SK-N-SH treated with all-trans-retinoic acid at 6 μM for 48 hours (cell line): ENCODE measurements at regions not wholly inside any gene's neighbourhood (a gene's known extent, or its start where the extent isn't known, plus 50 kb on each side); places are given as distances from the start of the nearest gene placed in this dataset.
A peak's percentile ranks its signal among the peaks of the same experiment; 100 is the strongest.

ENCODE experiments used
- ATAC-seq: fragments of 200-7000 bp; cut with Tn5 transposase; 3 replicates; pipeline ENCODE4 v1.9.1; 2020; ENCODE audit warnings: mild to moderate bottlenecking, moderate library complexity
- ARNTL ChIP-seq: fragments of 450-650 bp; formaldehyde crosslinking; IDR thresholded peaks from 2 replicates; pipeline ENCODE4 v1.5.0; 2020; ENCODE audit warnings: low read depth, mild to moderate bottlenecking, moderate library complexity, borderline replicate concordance
- BACH2 ChIP-seq: fragments of 250-450 bp; sonication (Bioruptor Pico); IDR thresholded peaks from 2 replicates; pipeline ENCODE4 v1.9.0; 2021; ENCODE audit warnings: mild to moderate bottlenecking, borderline replicate concordance
- CSDC2 ChIP-seq: fragments of 250-450 bp; sonication (Bioruptor Pico); IDR thresholded peaks from 2 replicates; pipeline ENCODE4 v1.5.0; 2020; ENCODE audit warnings: mild to moderate bottlenecking, moderate library complexity
- ESRRG ChIP-seq: fragments of 250-450 bp; sonication (Bioruptor Pico); IDR thresholded peaks from 2 replicates; pipeline ENCODE4 v1.6.1; 2021; ENCODE audit warnings: mild to moderate bottlenecking
- GLIS3 ChIP-seq: fragments of 250-450 bp; sonication (Bioruptor Pico); IDR thresholded peaks from 2 replicates; pipeline ENCODE4 v1.5.0; 2020; ENCODE audit warnings: mild to moderate bottlenecking, moderate library complexity
- ISL1 ChIP-seq: fragments of 250-450 bp; sonication (Bioruptor Pico); IDR thresholded peaks from 2 replicates; pipeline ENCODE4 v2.1.2; 2022; ENCODE audit warnings: mild to moderate bottlenecking, moderate library complexity
- OSR1 ChIP-seq: fragments of 250-450 bp; sonication (Bioruptor Pico); IDR thresholded peaks from 2 replicates; pipeline ENCODE4 v1.8.0; 2022; ENCODE audit warnings: moderate library complexity, mild to moderate bottlenecking, inconsistent platforms
- PPARA ChIP-seq: fragments of 250-450 bp; sonication (Bioruptor Pico); IDR thresholded peaks from 2 replicates; pipeline ENCODE4 v1.5.0; 2020; ENCODE audit warnings: mild to moderate bottlenecking, borderline replicate concordance
- RARB ChIP-seq: fragments of 250-450 bp; sonication (Bioruptor Pico); IDR thresholded peaks from 2 replicates; pipeline ENCODE4 v1.8.0; 2021; ENCODE audit warnings: mild to moderate bottlenecking, moderate library complexity
- SNAI2 ChIP-seq: fragments of 250-450 bp; sonication (Bioruptor Pico); IDR thresholded peaks from 2 replicates; pipeline ENCODE4 v1.5.0; 2020; ENCODE audit warnings: mild to moderate bottlenecking, moderate library complexity
- TCF4 ChIP-seq: fragments of 250-450 bp; sonication (Bioruptor Pico); IDR thresholded peaks from 2 replicates; pipeline ENCODE4 v1.8.0; 2021; ENCODE audit warnings: mild to moderate bottlenecking, moderate library complexity, borderline replicate concordance
- ZC3H10 ChIP-seq: fragments of 250-450 bp; sonication (Bioruptor Pico); IDR thresholded peaks from 2 replicates; pipeline ENCODE4 v1.5.1; 2021; ENCODE audit warnings: mild to moderate bottlenecking, moderate library complexity
- ZFP3 ChIP-seq: fragments of 250-450 bp; sonication (Bioruptor Pico); IDR thresholded peaks from 2 replicates; pipeline ENCODE4 v1.5.0; 2020; ENCODE audit warnings: mild to moderate bottlenecking, moderate library complexity
- ZFP30 ChIP-seq: fragments of 450-650 bp; formaldehyde crosslinking; IDR thresholded peaks from 2 replicates; pipeline ENCODE4 v1.5.0; 2022; ENCODE audit warnings: mild to moderate bottlenecking, moderate library complexity
- ZNF565 ChIP-seq: fragments of 450-650 bp; formaldehyde crosslinking; conservative IDR thresholded peaks from 2 replicates; pipeline ENCODE4 v1.5.0; 2020; ENCODE audit warnings: low read depth, mild to moderate bottlenecking, moderate library complexity
- ZNF70 ChIP-seq: fragments of 450-650 bp; formaldehyde crosslinking; IDR thresholded peaks from 2 replicates; pipeline ENCODE4 v1.5.0; 2020; ENCODE audit warnings: mild to moderate bottlenecking, moderate library complexity
- ZNF8 ChIP-seq: fragments of 450-650 bp; formaldehyde crosslinking; IDR thresholded peaks from 2 replicates; pipeline ENCODE4 v1.5.0; 2020; ENCODE audit warnings: mild to moderate bottlenecking, moderate library complexity
- TF ChIP-seq, protein P1 (sequence below): fragments of 250-450 bp; sonication (Bioruptor Pico); IDR thresholded peaks from 2 replicates; pipeline ENCODE4 v1.5.0; 2020; ENCODE audit warnings: mild to moderate bottlenecking, moderate library complexity
- TF ChIP-seq, protein P2 (sequence below): fragments of 250-450 bp; sonication (Bioruptor Pico); IDR thresholded peaks from 2 replicates; pipeline ENCODE4 v1.8.0; 2021; ENCODE audit warnings: low read depth, mild to moderate bottlenecking, moderate library complexity, borderline replicate concordance
- TF ChIP-seq, protein P3 (sequence below): fragments of 250-450 bp; sonication (Bioruptor Pico); IDR thresholded peaks from 2 replicates; pipeline ENCODE4 v1.8.0; 2020; ENCODE audit warnings: mild to moderate bottlenecking, moderate library complexity, borderline replicate concordance
- TF ChIP-seq, protein P4 (sequence below): fragments of 250-450 bp; sonication (Bioruptor Pico); IDR thresholded peaks from 2 replicates; pipeline ENCODE4 v1.5.1; 2021; ENCODE audit warnings: mild to moderate bottlenecking, moderate library complexity

DNA sequence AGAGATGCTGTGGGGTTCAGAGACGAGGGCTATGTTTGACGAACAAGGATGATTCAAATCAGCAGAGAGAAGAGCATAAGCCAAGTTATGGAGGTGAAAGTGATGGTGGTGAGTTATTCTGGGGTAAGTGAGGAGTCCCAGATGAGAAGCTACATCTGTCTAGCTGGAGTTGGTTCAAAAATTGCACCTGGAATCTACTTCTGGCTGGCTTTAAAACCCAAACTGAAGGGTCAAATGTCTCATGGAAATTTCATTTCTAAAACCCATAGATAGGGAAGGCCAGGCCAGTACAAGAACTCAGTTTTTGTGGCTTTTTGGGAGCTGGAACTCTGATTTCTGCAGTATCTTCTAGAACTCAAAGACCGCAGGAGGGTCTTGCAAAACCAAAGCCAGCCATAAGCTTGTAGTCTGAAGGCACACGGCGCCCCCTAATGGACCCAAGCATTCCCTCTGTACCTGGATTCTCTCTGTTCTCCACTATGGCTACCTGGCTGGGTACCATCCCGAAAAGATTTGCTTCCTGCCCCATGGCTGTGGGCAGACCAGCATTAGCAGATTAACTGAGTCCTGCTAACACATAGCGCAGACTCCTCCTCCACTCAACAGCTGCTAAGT, 229.1 kb upstream of the SLC14A2 start:
- ATAC-seq = peak; percentile 85
- no peak for TF ChIP-seq ISL1 (CRISPR knock-in tag)
- TF ChIP-seq ZNF565 (CRISPR knock-in tag) = no peak
- no peak for TF ChIP-seq ZFP30 (CRISPR knock-in tag)
- no peak for TF ChIP-seq OSR1 (CRISPR knock-in tag)
- no peak for TF ChIP-seq ZNF70 (CRISPR knock-in tag)

DNA sequence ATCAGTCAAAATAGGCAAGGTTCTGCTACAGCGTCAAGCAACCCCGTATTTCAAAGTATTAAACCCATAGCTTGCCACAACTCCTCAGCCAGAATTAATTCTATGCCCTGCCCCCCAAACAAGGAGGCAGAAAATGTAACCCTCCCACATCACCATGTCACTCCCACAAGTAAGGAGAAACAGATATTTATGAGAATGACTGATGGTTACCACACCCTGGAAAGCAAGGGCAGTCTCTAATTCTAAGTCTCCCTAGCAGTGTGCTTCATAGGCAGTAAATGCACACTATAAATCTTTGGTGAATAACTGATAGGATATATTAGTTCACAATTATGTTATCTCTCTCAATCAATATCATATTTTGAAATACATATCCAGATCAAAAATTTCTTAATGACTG, 228.0 kb upstream of the SLC14A2 start:
- no peak for TF ChIP-seq SNAI2 (CRISPR knock-in tag)
- ATAC-seq = no peak

DNA sequence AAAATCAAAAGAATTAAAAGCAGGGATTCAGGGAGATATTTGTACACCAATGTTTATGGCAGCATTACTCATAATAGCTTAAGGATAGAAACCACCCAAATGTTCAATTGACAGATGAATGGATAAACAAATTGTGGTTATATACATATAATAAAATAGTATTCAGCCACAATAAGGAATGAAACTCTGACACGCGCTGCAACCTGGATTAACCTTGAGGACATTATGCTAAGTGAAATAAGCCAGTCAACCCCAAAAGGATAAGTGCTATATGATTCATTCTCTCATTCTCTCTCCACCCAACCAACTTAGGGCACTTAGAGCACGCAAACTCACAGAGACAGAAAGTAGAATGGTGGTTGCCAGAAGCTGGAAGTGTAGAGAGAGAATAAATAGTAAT, 216.8 kb upstream of the SLC14A2 start:
- no peak for TF ChIP-seq CSDC2 (CRISPR knock-in tag)
- TF ChIP-seq ARNTL (CRISPR knock-in tag) = no peak
- TF ChIP-seq ESRRG (CRISPR knock-in tag) = no peak
- TF ChIP-seq SNAI2 (CRISPR knock-in tag) = no peak
- TF ChIP-seq ZNF565 (CRISPR knock-in tag) = no peak
- no peak for TF ChIP-seq RARB (CRISPR knock-in tag)
- TF ChIP-seq GLIS3 = no peak
- no peak for TF ChIP-seq ISL1 (CRISPR knock-in tag)
- TF ChIP-seq, protein P1, sequence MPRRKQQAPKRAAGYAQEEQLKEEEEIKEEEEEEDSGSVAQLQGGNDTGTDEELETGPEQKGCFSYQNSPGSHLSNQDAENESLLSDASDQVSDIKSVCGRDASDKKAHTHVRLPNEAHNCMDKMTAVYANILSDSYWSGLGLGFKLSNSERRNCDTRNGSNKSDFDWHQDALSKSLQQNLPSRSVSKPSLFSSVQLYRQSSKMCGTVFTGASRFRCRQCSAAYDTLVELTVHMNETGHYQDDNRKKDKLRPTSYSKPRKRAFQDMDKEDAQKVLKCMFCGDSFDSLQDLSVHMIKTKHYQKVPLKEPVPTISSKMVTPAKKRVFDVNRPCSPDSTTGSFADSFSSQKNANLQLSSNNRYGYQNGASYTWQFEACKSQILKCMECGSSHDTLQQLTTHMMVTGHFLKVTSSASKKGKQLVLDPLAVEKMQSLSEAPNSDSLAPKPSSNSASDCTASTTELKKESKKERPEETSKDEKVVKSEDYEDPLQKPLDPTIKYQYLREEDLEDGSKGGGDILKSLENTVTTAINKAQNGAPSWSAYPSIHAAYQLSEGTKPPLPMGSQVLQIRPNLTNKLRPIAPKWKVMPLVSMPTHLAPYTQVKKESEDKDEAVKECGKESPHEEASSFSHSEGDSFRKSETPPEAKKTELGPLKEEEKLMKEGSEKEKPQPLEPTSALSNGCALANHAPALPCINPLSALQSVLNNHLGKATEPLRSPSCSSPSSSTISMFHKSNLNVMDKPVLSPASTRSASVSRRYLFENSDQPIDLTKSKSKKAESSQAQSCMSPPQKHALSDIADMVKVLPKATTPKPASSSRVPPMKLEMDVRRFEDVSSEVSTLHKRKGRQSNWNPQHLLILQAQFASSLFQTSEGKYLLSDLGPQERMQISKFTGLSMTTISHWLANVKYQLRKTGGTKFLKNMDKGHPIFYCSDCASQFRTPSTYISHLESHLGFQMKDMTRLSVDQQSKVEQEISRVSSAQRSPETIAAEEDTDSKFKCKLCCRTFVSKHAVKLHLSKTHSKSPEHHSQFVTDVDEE (CRISPR knock-in tag) = no peak
- ATAC-seq = no peak

DNA sequence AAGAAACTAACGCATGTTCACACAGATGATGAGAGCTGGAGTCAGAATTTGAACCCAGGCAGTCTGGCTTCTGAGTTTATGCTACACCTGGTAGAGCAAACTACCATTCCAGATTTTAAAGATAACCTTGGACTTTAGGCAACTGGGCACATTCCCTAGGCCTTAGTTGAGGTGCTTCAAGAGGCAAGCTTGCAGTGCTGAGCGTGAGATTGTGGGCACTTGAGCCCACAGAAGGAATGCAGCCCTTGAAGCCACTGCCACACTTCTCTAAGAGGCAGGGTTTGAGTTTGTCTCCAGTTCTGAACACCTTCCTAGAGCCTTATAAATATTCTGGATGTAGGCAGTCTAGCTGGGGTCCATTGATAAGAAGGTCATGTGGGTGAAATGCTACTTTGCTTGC, 216.1 kb upstream of the SLC14A2 start:
- TF ChIP-seq ZFP3 (CRISPR knock-in tag) (no peak), OSR1 (CRISPR knock-in tag) (no peak), ZC3H10 (CRISPR knock-in tag) (no peak), PPARA (no peak), ESRRG (CRISPR knock-in tag) (no peak), ZNF8 (CRISPR knock-in tag) (no peak)
- TF ChIP-seq, protein P1 (CRISPR knock-in tag) = no peak
- ATAC-seq = no peak

DNA sequence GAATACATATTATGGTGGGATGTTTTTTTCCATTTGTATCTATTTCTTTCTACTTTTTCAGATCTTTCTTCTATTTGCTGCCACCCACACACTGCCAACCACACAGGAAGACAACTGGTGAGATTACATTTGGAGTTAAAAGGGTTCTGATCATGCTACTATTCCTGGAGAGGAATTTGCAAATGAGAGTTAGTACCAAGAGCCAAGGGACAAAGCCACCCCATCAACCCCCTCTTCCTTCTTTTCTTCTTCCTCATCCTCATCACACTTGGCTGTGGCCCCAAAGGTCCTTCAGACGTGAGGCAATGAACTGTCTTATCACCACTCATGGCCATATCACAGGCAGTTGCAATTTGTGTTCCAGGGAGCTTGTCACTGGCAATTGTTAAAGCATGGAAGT, 215.6 kb upstream of the SLC14A2 start:
- no peak for ATAC-seq
- TF ChIP-seq ZNF565 (CRISPR knock-in tag) = no peak
- TF ChIP-seq ZNF70 (CRISPR knock-in tag) = no peak
- TF ChIP-seq TCF4 = no peak
- TF ChIP-seq, protein P2, sequence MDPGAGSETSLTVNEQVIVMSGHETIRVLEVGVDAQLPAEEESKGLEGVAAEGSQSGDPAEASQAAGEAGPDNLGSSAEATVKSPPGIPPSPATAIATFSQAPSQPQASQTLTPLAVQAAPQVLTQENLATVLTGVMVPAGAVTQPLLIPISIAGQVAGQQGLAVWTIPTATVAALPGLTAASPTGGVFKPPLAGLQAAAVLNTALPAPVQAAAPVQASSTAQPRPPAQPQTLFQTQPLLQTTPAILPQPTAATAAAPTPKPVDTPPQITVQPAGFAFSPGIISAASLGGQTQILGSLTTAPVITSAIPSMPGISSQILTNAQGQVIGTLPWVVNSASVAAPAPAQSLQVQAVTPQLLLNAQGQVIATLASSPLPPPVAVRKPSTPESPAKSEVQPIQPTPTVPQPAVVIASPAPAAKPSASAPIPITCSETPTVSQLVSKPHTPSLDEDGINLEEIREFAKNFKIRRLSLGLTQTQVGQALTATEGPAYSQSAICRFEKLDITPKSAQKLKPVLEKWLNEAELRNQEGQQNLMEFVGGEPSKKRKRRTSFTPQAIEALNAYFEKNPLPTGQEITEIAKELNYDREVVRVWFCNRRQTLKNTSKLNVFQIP (CRISPR knock-in tag) = no peak
- TF ChIP-seq ZNF8 (CRISPR knock-in tag) = no peak
- no peak for TF ChIP-seq OSR1 (CRISPR knock-in tag)
- TF ChIP-seq, protein P1 (CRISPR knock-in tag) = no peak
- TF ChIP-seq, protein P3, sequence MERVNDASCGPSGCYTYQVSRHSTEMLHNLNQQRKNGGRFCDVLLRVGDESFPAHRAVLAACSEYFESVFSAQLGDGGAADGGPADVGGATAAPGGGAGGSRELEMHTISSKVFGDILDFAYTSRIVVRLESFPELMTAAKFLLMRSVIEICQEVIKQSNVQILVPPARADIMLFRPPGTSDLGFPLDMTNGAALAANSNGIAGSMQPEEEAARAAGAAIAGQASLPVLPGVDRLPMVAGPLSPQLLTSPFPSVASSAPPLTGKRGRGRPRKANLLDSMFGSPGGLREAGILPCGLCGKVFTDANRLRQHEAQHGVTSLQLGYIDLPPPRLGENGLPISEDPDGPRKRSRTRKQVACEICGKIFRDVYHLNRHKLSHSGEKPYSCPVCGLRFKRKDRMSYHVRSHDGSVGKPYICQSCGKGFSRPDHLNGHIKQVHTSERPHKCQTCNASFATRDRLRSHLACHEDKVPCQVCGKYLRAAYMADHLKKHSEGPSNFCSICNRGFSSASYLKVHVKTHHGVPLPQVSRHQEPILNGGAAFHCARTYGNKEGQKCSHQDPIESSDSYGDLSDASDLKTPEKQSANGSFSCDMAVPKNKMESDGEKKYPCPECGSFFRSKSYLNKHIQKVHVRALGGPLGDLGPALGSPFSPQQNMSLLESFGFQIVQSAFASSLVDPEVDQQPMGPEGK = no peak
- TF ChIP-seq, protein P4, sequence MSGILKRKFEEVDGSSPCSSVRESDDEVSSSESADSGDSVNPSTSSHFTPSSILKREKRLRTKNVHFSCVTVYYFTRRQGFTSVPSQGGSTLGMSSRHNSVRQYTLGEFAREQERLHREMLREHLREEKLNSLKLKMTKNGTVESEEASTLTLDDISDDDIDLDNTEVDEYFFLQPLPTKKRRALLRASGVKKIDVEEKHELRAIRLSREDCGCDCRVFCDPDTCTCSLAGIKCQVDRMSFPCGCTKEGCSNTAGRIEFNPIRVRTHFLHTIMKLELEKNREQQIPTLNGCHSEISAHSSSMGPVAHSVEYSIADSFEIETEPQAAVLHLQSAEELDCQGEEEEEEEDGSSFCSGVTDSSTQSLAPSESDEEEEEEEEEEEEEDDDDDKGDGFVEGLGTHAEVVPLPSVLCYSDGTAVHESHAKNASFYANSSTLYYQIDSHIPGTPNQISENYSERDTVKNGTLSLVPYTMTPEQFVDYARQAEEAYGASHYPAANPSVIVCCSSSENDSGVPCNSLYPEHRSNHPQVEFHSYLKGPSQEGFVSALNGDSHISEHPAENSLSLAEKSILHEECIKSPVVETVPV (CRISPR knock-in tag) = no peak
- no peak for TF ChIP-seq ZC3H10 (CRISPR knock-in tag)
- TF ChIP-seq BACH2 (CRISPR knock-in tag) = no peak
- TF ChIP-seq RARB (CRISPR knock-in tag) = no peak
- TF ChIP-seq ZFP30 (CRISPR knock-in tag) = no peak
